ENCODE measurements at regions not wholly inside any gene's neighbourhood (a gene's known extent, or its start where the extent isn't known, plus 50 kb on each side); places are given as distances from the start of the nearest gene placed in this dataset.

- DNase-seq (ENCODE audit: low spot score) = no peak
- TF ChIP-seq EZH2 (IDR thresholded peaks at IDR 0.05; ENCODE audit: borderline replicate concordance, low read depth, low read length, poor library complexity, severe bottlenecking) (no peak), CTCF (conservative IDR thresholded peaks at IDR 0.05; ENCODE audit: low read depth, low read length) (no peak)
- BruUV-seq (replicated peaks) = no TSS peak
- H3K4me1 ChIP-seq (ENCODE audit: insufficient read depth, low read length, poor library complexity, severe bottlenecking) = peaks cover 13% of the 10 kb centered on the region
- H3K27me3 ChIP-seq (replicated peaks; ENCODE audit: insufficient read depth, low read depth, low read length, poor library complexity) = no peaks in the 10 kb centered on the region
- ChIA-PET CTCF (no interaction called here), POLR2A (ENCODE audit: low non-redundant PET) (no interaction called here)
- peaks cover 5% of the 10 kb centered on the region for H3K9me3 ChIP-seq (ENCODE audit: low read depth, low read length, poor library complexity, severe bottlenecking)
- H3K36me3 ChIP-seq (ENCODE audit: insufficient read depth, low read length, poor library complexity, severe bottlenecking) = no peaks in the 10 kb centered on the region
- intact Hi-C loops (cut with micrococcal nuclease; ENCODE audit: unreplicated experiment) = no loop called here
- no peak overlapping the region for H3K4me3 ChIP-seq (ENCODE audit: low read depth, low read length, poor library complexity, severe bottlenecking)
- H3K27ac ChIP-seq (ENCODE audit: low read depth, low read length, poor library complexity, severe bottlenecking) = no peak overlapping the region
Observed at GRCh38 chr4:83699358-83699757, 163.4 kb downstream of the GPAT3 start.

- intact Hi-C loops (cut with micrococcal nuclease; ENCODE audit: unreplicated experiment) = no loop called here
- Histone ChIP-seq H3K4me3 (ENCODE audit: low read depth, low read length, poor library complexity, severe bottlenecking) (no peak overlapping the region), H3K27me3 (replicated peaks; ENCODE audit: insufficient read depth, low read depth, low read length, poor library complexity) (no peaks in the 10 kb centered on the region), H3K9me3 (ENCODE audit: low read depth, low read length, poor library complexity, severe bottlenecking) (no peaks in the 10 kb centered on the region), H3K27ac (ENCODE audit: low read depth, low read length, poor library complexity, severe bottlenecking) (no peak overlapping the region), H3K4me1 (ENCODE audit: insufficient read depth, low read length, poor library complexity, severe bottlenecking) (peaks cover 13% of the 10 kb centered on the region), H3K36me3 (ENCODE audit: insufficient read depth, low read length, poor library complexity, severe bottlenecking) (no peaks in the 10 kb centered on the region)
- DNase-seq (ENCODE audit: low spot score) = no peak
- no TSS peak for BruUV-seq (replicated peaks)
- TF ChIP-seq CTCF (conservative IDR thresholded peaks at IDR 0.05; ENCODE audit: low read depth, low read length) = no peak
- no peak for TF ChIP-seq EZH2 (IDR thresholded peaks at IDR 0.05; ENCODE audit: borderline replicate concordance, low read depth, low read length, poor library complexity, severe bottlenecking)
- ChIA-PET CTCF (no interaction called here), POLR2A (ENCODE audit: low non-redundant PET) (no interaction called here)
Observed at GRCh38 chr4:83692028-83692427, 156.1 kb downstream of the GPAT3 start.

GRCh38 chr4:83686166-83686565 is 150.3 kb downstream of the GPAT3 start:
- CTCF ChIA-PET = no interaction called here
- Histone ChIP-seq H3K27me3 (replicated peaks; ENCODE audit: insufficient read depth, low read depth, low read length, poor library complexity) (no peaks in the 10 kb centered on the region), H3K27ac (ENCODE audit: low read depth, low read length, poor library complexity, severe bottlenecking) (no peak overlapping the region), H3K9me3 (ENCODE audit: low read depth, low read length, poor library complexity, severe bottlenecking) (no peaks in the 10 kb centered on the region), H3K36me3 (ENCODE audit: insufficient read depth, low read length, poor library complexity, severe bottlenecking) (no peaks in the 10 kb centered on the region), H3K4me1 (ENCODE audit: insufficient read depth, low read length, poor library complexity, severe bottlenecking) (peaks cover 8% of the 10 kb centered on the region), H3K4me3 (ENCODE audit: low read depth, low read length, poor library complexity, severe bottlenecking) (no peak overlapping the region)
- TF ChIP-seq EZH2 (IDR thresholded peaks at IDR 0.05; ENCODE audit: borderline replicate concordance, low read depth, low read length, poor library complexity, severe bottlenecking) (no peak), CTCF (conservative IDR thresholded peaks at IDR 0.05; ENCODE audit: low read depth, low read length) (no peak)
- no TSS peak for BruUV-seq (replicated peaks)
- POLR2A ChIA-PET (ENCODE audit: low non-redundant PET) = no interaction called here
- DNase-seq (ENCODE audit: low spot score) = peak; percentile 12
- intact Hi-C loops (cut with micrococcal nuclease; ENCODE audit: unreplicated experiment) = no loop called here
